GM19438 (cell line): ENCODE measurements at regions not wholly inside any gene's neighbourhood (a gene's known extent, or its start where the extent isn't known, plus 50 kb on each side); places are given as distances from the start of the nearest gene placed in this dataset.
"Not testable (repeated sequence)": the region's sequence is repeated elsewhere in the genome, so short reads cannot be mapped to it uniquely, and the experiment has no call there.

Source experiments
- ATAC-seq: cut with Tn5 transposase; IDR thresholded peaks from one replicate; pipeline ENCODE4 v1.9.1; 2021; ENCODE audit warnings: low read depth; ENCODE audit not compliant: unreplicated experiment

GRCh38 chr13:22965011-22965857 is 215.5 kb upstream of the SGCG start:
- not testable (repeated sequence) for ATAC-seq

- not testable (repeated sequence) for ATAC-seq
Measured at GRCh38 chr13:22965858-22966239, 214.9 kb upstream of the SGCG start.

- not testable (repeated sequence) for ATAC-seq
Measured at GRCh38 chr13:22966753-22967152, 214.0 kb upstream of the SGCG start.

- no peak for ATAC-seq
Measured at GRCh38 chr13:22967669-22968068, 213.1 kb upstream of the SGCG start.

GRCh38 chr13:22979952-22980351 is 200.8 kb upstream of the SGCG start:
- no peak for ATAC-seq

GRCh38 chr13:22980936-22981335 is 199.8 kb upstream of the SGCG start:
- no peak for ATAC-seq

GRCh38 chr13:22993148-22993547 is 187.6 kb upstream of the SGCG start:
- no peak for ATAC-seq

- no peak for ATAC-seq
Measured at GRCh38 chr13:23003446-23003845, 177.3 kb upstream of the SGCG start.

GRCh38 chr13:23007426-23007825 is 173.4 kb upstream of the SGCG start:
- ATAC-seq = no peak

- ATAC-seq = no peak
Measured at GRCh38 chr13:23018143-23018542, 162.6 kb upstream of the SGCG start.

GRCh38 chr13:23020246-23020843 is 160.4 kb upstream of the SGCG start:
- no peak for ATAC-seq

- ATAC-seq = no peak
Measured at GRCh38 chr13:23021906-23022305, 158.9 kb upstream of the SGCG start.

- ATAC-seq = no peak
Measured at GRCh38 chr13:23022704-23023103, 158.1 kb upstream of the SGCG start.

- ATAC-seq = no peak
Measured at GRCh38 chr13:23025864-23026608, 154.7 kb upstream of the SGCG start.

- ATAC-seq = no peak
Measured at GRCh38 chr13:23039266-23039935, 141.4 kb upstream of the SGCG start.

GRCh38 chr13:23042181-23042580 is 138.6 kb upstream of the SGCG start:
- no peak for ATAC-seq

- ATAC-seq = no peak
Measured at GRCh38 chr13:23044906-23045305, 135.9 kb upstream of the SGCG start.

GRCh38 chr13:23050126-23050525 is 130.7 kb upstream of the SGCG start:
- no peak for ATAC-seq

- ATAC-seq = not testable (repeated sequence)
Measured at GRCh38 chr13:23053711-23054110, 127.1 kb upstream of the SGCG start.

- ATAC-seq = no peak
Measured at GRCh38 chr13:23059173-23059572, 121.6 kb upstream of the SGCG start.

GRCh38 chr13:23060959-23061358 is 119.8 kb upstream of the SGCG start:
- no peak for ATAC-seq
